B cell (primary cell): ENCODE measurements at regions not wholly inside any gene's neighbourhood (a gene's known extent, or its start where the extent isn't known, plus 50 kb on each side); places are given as distances from the start of the nearest gene placed in this dataset.
A peak's percentile ranks its signal among the peaks of the same experiment; 100 is the strongest.

Source experiments
- ATAC-seq: fragments of 200-7000 bp; cut with Tn5 transposase; one replicate; pipeline ENCODE4 v1.10.0; 2021; ENCODE audit warnings: low read depth, mild to moderate bottlenecking, moderate number of reproducible peaks, moderate library complexity
- CTCF ChIA-PET: fragments of 350-600 bp; sonication (Branson Sonifier 250); formaldehyde crosslinking; loops from one replicate; lab custom pipeline; 2021; ENCODE audit warnings: antibody characterized with exemption, inconsistent platforms; lab: Charles Lee
- POLR2A ChIA-PET: fragments of 350-600 bp; sonication (Branson Sonifier 250); formaldehyde crosslinking; loops from one replicate; lab custom pipeline; 2021; ENCODE audit warnings: antibody characterized with exemption; lab: Charles Lee
- DNase-seq: peaks from one replicate; pipeline ENCODE4 v3.0.0; 2013
- H2AFZ ChIP-seq: 2 replicates; pipeline ENCODE4 v1.6.1; 2012; ENCODE audit warnings: mild to moderate bottlenecking, low read depth, low read length; ENCODE audit not compliant: insufficient read depth, poor library complexity, severe bottlenecking
- H3K27ac ChIP-seq, 2 donors: 1 replicate in 1 of 2; 2 replicates in 1 of 2; pipeline ENCODE4 v1.5.1; 2012 to 2013; ENCODE audit warnings: low read length in 2 of 2, mild to moderate bottlenecking in 2 of 2, moderate library complexity in 1 of 2
- H3K27me3 ChIP-seq, 4 experiments: fragments of 200-600 bp in 1 of 4; sonication (generic) in 1 of 4; replicated peaks in 1 of 4; 1 replicate in 2 of 4; 2 replicates in 2 of 4; pipeline versions ENCODE4 v1.6.1 to v1.7.0; 2013 to 2016; ENCODE audit warnings: low read length in 3 of 4, mild to moderate bottlenecking in 2 of 4, mixed read lengths in 1 of 4, moderate library complexity in 1 of 4; ENCODE audit not compliant: insufficient read depth in 4 of 4, control insufficient read depth in 3 of 4; ENCODE audit errors: control extremely low read depth in 1 of 4
- H3K36me3 ChIP-seq, 2 experiments: replicated peaks in 1 of 2; 1 replicate in 1 of 2; 2 replicates in 1 of 2; pipeline versions ENCODE4 v1.6.1 to v1.7.1; 2013; ENCODE audit warnings: low read length in 1 of 2; ENCODE audit not compliant: insufficient read depth in 2 of 2, control insufficient read depth in 1 of 2; ENCODE audit errors: control extremely low read depth in 1 of 2, extremely low read depth in 1 of 2
- H3K4me1 ChIP-seq, 2 donors: fragments of 200-600 bp in 1 of 2; sonication (generic) in 1 of 2; 1 replicate in 1 of 2; 2 replicates in 1 of 2; pipeline versions ENCODE4 v1.5.1 to v1.6.1; 2013 to 2017; ENCODE audit warnings: low read length in 2 of 2; ENCODE audit not compliant: control insufficient read depth in 2 of 2, insufficient read depth in 2 of 2
- H3K4me2 ChIP-seq: replicated peaks from 2 replicates; pipeline ENCODE3; 2012; ENCODE audit warnings: mild to moderate bottlenecking, low read depth, low read length; ENCODE audit not compliant: poor library complexity, severe bottlenecking
- H3K4me3 ChIP-seq, 5 experiments: fragments of 200-600 bp in 1 of 5; sonication (generic) in 1 of 5; 1 replicate in 3 of 5; 2 replicates in 2 of 5; pipeline versions ENCODE4 v1.5.1 to v1.7.0; 2011 to 2016; ENCODE audit warnings: low read length in 4 of 5, mild to moderate bottlenecking in 4 of 5, low read depth in 2 of 5, control low read depth in 1 of 5, moderate library complexity in 1 of 5; ENCODE audit not compliant: insufficient read depth in 1 of 5; ENCODE audit errors: control extremely low read depth in 1 of 5, extremely low read depth in 1 of 5
- H3K79me2 ChIP-seq: fragments of 200-600 bp; sonication (generic); one replicate; pipeline ENCODE4 v1.6.0; 2016; ENCODE audit warnings: low read length; ENCODE audit not compliant: control insufficient read depth, insufficient read depth
- H3K9ac ChIP-seq: fragments of 200-600 bp; sonication (generic); 2 replicates; pipeline ENCODE4 v1.6.1; 2017; ENCODE audit warnings: mild to moderate bottlenecking, low read length, moderate library complexity
- H3K9me3 ChIP-seq, 3 donors: one replicate each; pipeline versions ENCODE4 v1.6.1 to v1.7.1; 2013; ENCODE audit warnings: low read length in 2 of 3; ENCODE audit not compliant: control insufficient read depth in 2 of 3, insufficient read depth in 1 of 3; ENCODE audit errors: control extremely low read depth in 1 of 3
- H4K20me1 ChIP-seq: 2 replicates; pipeline ENCODE4 v1.6.0; 2012; ENCODE audit warnings: mild to moderate bottlenecking, low read length; ENCODE audit not compliant: insufficient read depth, control insufficient read depth, poor library complexity, severe bottlenecking
- H3K27ac Mint-ChIP-seq: one replicate; pipeline ENCODE4 v1.8.0; 2021; ENCODE audit warnings: mixed read lengths
- H3K27me3 Mint-ChIP-seq: one replicate; pipeline ENCODE4 v1.8.0; 2021; ENCODE audit warnings: mixed read lengths
- H3K4me1 Mint-ChIP-seq: one replicate; pipeline ENCODE4 v1.8.0; 2021; ENCODE audit warnings: mixed read lengths
- H3K4me3 Mint-ChIP-seq: one replicate; pipeline ENCODE4 v1.8.0; 2021; ENCODE audit warnings: mixed read lengths
- H3K9me3 Mint-ChIP-seq: one replicate; pipeline ENCODE4 v1.8.0; 2022; ENCODE audit warnings: mixed read lengths; ENCODE audit not compliant: insufficient read depth
- CTCF ChIP-seq: fragments of 200-600 bp; IDR thresholded peaks from one replicate; pipeline ENCODE4 v1.8.0; 2022; ENCODE audit warnings: antibody characterized with exemption, mild to moderate bottlenecking
- EZH2 ChIP-seq: IDR thresholded peaks from 2 replicates; pipeline ENCODE4 v1.6.1; 2012; ENCODE audit warnings: borderline replicate concordance, low read depth, mild to moderate bottlenecking, moderate library complexity, low read length; ENCODE audit not compliant: insufficient read depth, poor library complexity, severe bottlenecking
- WGBS: methylation state at CpG from one replicate; pipeline ENCODE4 v1.1.5; 2013; ENCODE audit warnings: missing lambda C conversion rate; ENCODE audit not compliant: insufficient coverage; 5-methylcytosine and 5-hydroxymethylcytosine counted together
- intact Hi-C: fragments of 100-400 bp; cut with micrococcal nuclease; formaldehyde crosslinking; loops from one replicate; pipeline ENCODE4 v1.10.0; 2022

GRCh38 chr12:14279845-14280244 is 85.6 kb upstream of the ATF7IP start:
- H3K4me1 ChIP-seq = peaks cover 72 to 96% of the 10 kb centered on the region in 2 donors
- intact Hi-C loops = no loop called here

GRCh38 chr12:14280921-14281320 is 84.6 kb upstream of the ATF7IP start:
- Histone ChIP-seq H2AFZ (peak overlapping the region; percentile 53), H4K20me1 (no peaks in the 10 kb centered on the region), H3K27ac (peak overlapping the region; percentile 77 to 95), H3K4me2 (peak overlapping the region; percentile 45), H3K4me1 (peaks cover 63 to 90% of the 10 kb centered on the region in 2 donors), H3K36me3 (no peaks in the 10 kb centered on the region), H3K79me2 (peaks cover 6% of the 10 kb centered on the region), H3K9ac (peak overlapping the region; percentile 41), H3K4me3 (peak overlapping the region in 2 of 5 experiments; percentile 26 to 42), H3K27me3 (no peaks in the 10 kb centered on the region), H3K9me3 (peaks cover 2 to 58% (median 13%) of the 10 kb centered on the region in 3 donors)
- no peak for TF ChIP-seq EZH2
- TF ChIP-seq CTCF = no peak
- no peaks in the 10 kb centered on the region for H3K27me3 Mint-ChIP-seq
- peaks cover 61% of the 10 kb centered on the region for H3K4me1 Mint-ChIP-seq
- peak overlapping the region; percentile 67 for H3K4me3 Mint-ChIP-seq
- H3K9me3 Mint-ChIP-seq = peaks cover 5% of the 10 kb centered on the region
- H3K27ac Mint-ChIP-seq = peak overlapping the region; percentile 91
- ATAC-seq = no peak
- DNase-seq = peak; percentile 39
- intact Hi-C loops = no loop called here
- POLR2A ChIA-PET = interaction anchor here (0.6 kb wide), 2 partner anchors 28 to 284 kb away, joined by 4 to 12 read pairs; no protein-coding TSS in a partner anchor
- CTCF ChIA-PET = interaction anchor here (1.3 to 2.4 kb wide), 6 partner anchors 8 to 84 kb away, joined by 3 to 10 read pairs (median 6); partner anchors contain the start of gene ATF7IP
- 75% methylated on average over 2 of the region's 5 CpGs for WGBS

More at GRCh38 chr12:14279845-14280244, 85.6 kb upstream of the ATF7IP start:
- Histone ChIP-seq H4K20me1 (no peaks in the 10 kb centered on the region), H3K4me3 (no peak overlapping the region), H3K4me2 (no peak overlapping the region), H3K36me3 (no peaks in the 10 kb centered on the region), H3K27me3 (no peaks in the 10 kb centered on the region), H2AFZ (no peak overlapping the region), H3K9me3 (peaks cover 4 to 53% (median 24%) of the 10 kb centered on the region in 3 donors), H3K27ac (peak overlapping the region; percentile 72 to 77), H3K9ac (no peak overlapping the region), H3K79me2 (peaks cover 6% of the 10 kb centered on the region)
- Mint-ChIP-seq H3K4me3 (peak overlapping the region; percentile 15), H3K4me1 (peaks cover 68% of the 10 kb centered on the region), H3K9me3 (peaks cover 9% of the 10 kb centered on the region), H3K27ac (peak overlapping the region; percentile 83), H3K27me3 (no peaks in the 10 kb centered on the region)
- DNase-seq = no peak
- ATAC-seq = no peak
- TF ChIP-seq EZH2 = no peak
- no CpG with 5 or more reads among the region's 6 CpGs for WGBS
- CTCF ChIA-PET = interaction anchor here (1.5 to 2.4 kb wide), 2 partner anchors 21 to 85 kb away, joined by 6 to 8 read pairs; partner anchors contain the start of gene ATF7IP
- POLR2A ChIA-PET = interaction anchor here (0.6 to 1.0 kb wide), 2 partner anchors 79 to 86 kb away, joined by 3 to 7 read pairs; partner anchors contain the start of gene ATF7IP
